ENCODE measurements at regions not wholly inside any gene's neighbourhood (a gene's known extent, or its start where the extent isn't known, plus 50 kb on each side); places are given as distances from the start of the nearest gene placed in this dataset.

- TF ChIP-seq CTCF (conservative IDR thresholded peaks at IDR 0.05; ENCODE audit: low read depth in 2 of 2) = no peak
- no peak for TF ChIP-seq EZH2 (IDR thresholded peaks at IDR 0.05; ENCODE audit: low read depth, unreplicated experiment)
- no peak for TF ChIP-seq REST (IDR thresholded peaks at IDR 0.05; ENCODE audit: unreplicated experiment)
- no peak for TF ChIP-seq CREB1 (CRISPR knock-in tag; IDR thresholded peaks at IDR 0.05; ENCODE audit: low read depth)
- TF ChIP-seq JUNB (IDR thresholded peaks at IDR 0.05; ENCODE audit: unreplicated experiment) = no peak
- TF ChIP-seq POLR2AphosphoS5 (IDR thresholded peaks at IDR 0.05; ENCODE audit: low read depth) = no peak
- no peak for TF ChIP-seq EZH2phosphoT487 (IDR thresholded peaks at IDR 0.05; ENCODE audit: unreplicated experiment)
- TF ChIP-seq ZNF462 (CRISPR knock-in tag; IDR thresholded peaks at IDR 0.05) = no peak
- TF ChIP-seq NANOG (IDR thresholded peaks at IDR 0.05; ENCODE audit: borderline replicate concordance) = no peak
- no peak for TF ChIP-seq ZNF114 (CRISPR knock-in tag; IDR thresholded peaks at IDR 0.05)
Observed at GRCh38 chr6:167672738-167673137, 154.0 kb upstream of the AFDN start.
